OCI-LY7 (cell line): ENCODE measurements at regions not wholly inside any gene's neighbourhood (a gene's known extent, or its start where the extent isn't known, plus 50 kb on each side); places are given as distances from the start of the nearest gene placed in this dataset.

Experiments
- BruUV-seq: library from RNA; stranded (reverse); fragments of 400-500 nt; replicated peaks from 2 replicates; lab custom pipeline; 2021; lab: Mats Ljungman, UMichigan
- CTCF ChIA-PET: fragments of 300-600 bp; sonication (Branson Sonifier 250); formaldehyde crosslinking; loops from one replicate; lab custom pipeline; 2022; ENCODE audit warnings: antibody characterized with exemption; ENCODE audit not compliant: unreplicated experiment; lab: Charles Lee
- POLR2A ChIA-PET: fragments of 300-600 bp; sonication (Branson Sonifier 250); formaldehyde crosslinking; loops from one replicate; lab custom pipeline; 2022; ENCODE audit warnings: antibody characterized with exemption; lab: Charles Lee
- DNase-seq: peaks from one replicate; pipeline ENCODE4 v3.0.0-alpha.2; 2015; ENCODE audit warnings: low spot score
- H2AFZ ChIP-seq: fragments of 200-600 bp; sonication (generic), shearing (Covaris generic); 2 replicates; pipeline ENCODE4 v1.6.1; 2014; ENCODE audit warnings: mild to moderate bottlenecking, antibody characterized with exemption, low read length, moderate library complexity
- H3K27ac ChIP-seq: fragments of 200-600 bp; sonication (generic); 2 replicates; pipeline ENCODE4 v1.5.1; 2014; ENCODE audit warnings: mixed run types, low read depth, mild to moderate bottlenecking, moderate library complexity, low read length, inconsistent platforms; ENCODE audit not compliant: poor library complexity, severe bottlenecking
- H3K36me3 ChIP-seq: fragments of 200-600 bp; sonication (generic); 2 replicates; pipeline ENCODE4 v1.6.1; 2014; ENCODE audit warnings: mild to moderate bottlenecking, antibody characterized with exemption, low read length, moderate library complexity, mixed read lengths; ENCODE audit not compliant: insufficient read depth
- H3K4me1 ChIP-seq: fragments of 200-600 bp; sonication (generic); 2 replicates; pipeline ENCODE4 v1.5.1; 2014; ENCODE audit warnings: mild to moderate bottlenecking, low read length; ENCODE audit not compliant: insufficient read depth, poor library complexity, severe bottlenecking
- H3K4me2 ChIP-seq: fragments of 200-600 bp; sonication (generic); 2 replicates; pipeline ENCODE4 v1.6.1; 2014; ENCODE audit warnings: mild to moderate bottlenecking, low read length
- H3K4me3 ChIP-seq: fragments of 200-600 bp; sonication (generic); 2 replicates; pipeline ENCODE4 v1.5.1; 2014; ENCODE audit warnings: mild to moderate bottlenecking, low read depth, low read length; ENCODE audit not compliant: poor library complexity, severe bottlenecking
- H3K79me2 ChIP-seq: fragments of 200-600 bp; sonication (generic); 2 replicates; pipeline ENCODE4 v1.6.1; 2016; ENCODE audit warnings: low read depth, mild to moderate bottlenecking, low read length, moderate library complexity, mixed read lengths; ENCODE audit not compliant: insufficient read depth
- H3K9me2 ChIP-seq: fragments of 200-600 bp; sonication (generic); 2 replicates; pipeline ENCODE4 v1.6.1; 2016; ENCODE audit warnings: mild to moderate bottlenecking, low read length, mixed read lengths; ENCODE audit not compliant: insufficient read depth
- H3K9me3 ChIP-seq: fragments of 200-600 bp; sonication (generic); 2 replicates; pipeline ENCODE4 v1.6.1; 2014; ENCODE audit warnings: mild to moderate bottlenecking, mixed run types, low read length, mixed read lengths
- H4K20me1 ChIP-seq: fragments of 200-600 bp; sonication (generic); 2 replicates; pipeline ENCODE4 v1.6.1; 2014; ENCODE audit warnings: mild to moderate bottlenecking, antibody characterized with exemption, low read length, moderate library complexity, mixed read lengths; ENCODE audit not compliant: insufficient read depth
- EZH2phosphoT487 ChIP-seq: fragments of 200-600 bp; sonication (generic); IDR thresholded peaks from 2 replicates; pipeline ENCODE4 v1.6.1; 2018; ENCODE audit warnings: low read depth, borderline replicate concordance, mild to moderate bottlenecking, mixed run types, antibody characterized with exemption, low read length, moderate library complexity, mixed read lengths
- intact Hi-C: fragments of 100-400 bp; cut with micrococcal nuclease; formaldehyde crosslinking; loops from one replicate; pipeline ENCODE4 v1.10.0; 2022; ENCODE audit not compliant: unreplicated experiment
- TF ChIP-seq, protein P1 (sequence below): fragments of 200-600 bp; sonication (generic); conservative IDR thresholded peaks from 2 replicates; pipeline ENCODE4 v1.5.1; 2014; ENCODE audit warnings: mild to moderate bottlenecking, antibody characterized with exemption, low read length, moderate library complexity, mixed read lengths

- Histone ChIP-seq H3K9me2 (no peaks in the 10 kb centered on the region), H3K4me3 (no peak overlapping the region), H3K27ac (no peak overlapping the region), H3K36me3 (no peaks in the 10 kb centered on the region), H3K79me2 (no peaks in the 10 kb centered on the region), H3K9me3 (no peaks in the 10 kb centered on the region), H3K4me1 (no peaks in the 10 kb centered on the region), H3K4me2 (no peak overlapping the region), H4K20me1 (no peaks in the 10 kb centered on the region), H2AFZ (no peak overlapping the region)
- CTCF ChIA-PET: no interaction called here
- intact Hi-C loops: no loop called here
- no TSS peak for BruUV-seq
- DNase-seq: no peak
- TF ChIP-seq EZH2phosphoT487: no peak
- TF ChIP-seq, protein P1, sequence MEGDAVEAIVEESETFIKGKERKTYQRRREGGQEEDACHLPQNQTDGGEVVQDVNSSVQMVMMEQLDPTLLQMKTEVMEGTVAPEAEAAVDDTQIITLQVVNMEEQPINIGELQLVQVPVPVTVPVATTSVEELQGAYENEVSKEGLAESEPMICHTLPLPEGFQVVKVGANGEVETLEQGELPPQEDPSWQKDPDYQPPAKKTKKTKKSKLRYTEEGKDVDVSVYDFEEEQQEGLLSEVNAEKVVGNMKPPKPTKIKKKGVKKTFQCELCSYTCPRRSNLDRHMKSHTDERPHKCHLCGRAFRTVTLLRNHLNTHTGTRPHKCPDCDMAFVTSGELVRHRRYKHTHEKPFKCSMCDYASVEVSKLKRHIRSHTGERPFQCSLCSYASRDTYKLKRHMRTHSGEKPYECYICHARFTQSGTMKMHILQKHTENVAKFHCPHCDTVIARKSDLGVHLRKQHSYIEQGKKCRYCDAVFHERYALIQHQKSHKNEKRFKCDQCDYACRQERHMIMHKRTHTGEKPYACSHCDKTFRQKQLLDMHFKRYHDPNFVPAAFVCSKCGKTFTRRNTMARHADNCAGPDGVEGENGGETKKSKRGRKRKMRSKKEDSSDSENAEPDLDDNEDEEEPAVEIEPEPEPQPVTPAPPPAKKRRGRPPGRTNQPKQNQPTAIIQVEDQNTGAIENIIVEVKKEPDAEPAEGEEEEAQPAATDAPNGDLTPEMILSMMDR: no peak
- POLR2A ChIA-PET: no interaction called here
These were observed 156.1 kb downstream of the PTCSC3 start for GRCh38 chr14:36020120-36021029.

DNA sequence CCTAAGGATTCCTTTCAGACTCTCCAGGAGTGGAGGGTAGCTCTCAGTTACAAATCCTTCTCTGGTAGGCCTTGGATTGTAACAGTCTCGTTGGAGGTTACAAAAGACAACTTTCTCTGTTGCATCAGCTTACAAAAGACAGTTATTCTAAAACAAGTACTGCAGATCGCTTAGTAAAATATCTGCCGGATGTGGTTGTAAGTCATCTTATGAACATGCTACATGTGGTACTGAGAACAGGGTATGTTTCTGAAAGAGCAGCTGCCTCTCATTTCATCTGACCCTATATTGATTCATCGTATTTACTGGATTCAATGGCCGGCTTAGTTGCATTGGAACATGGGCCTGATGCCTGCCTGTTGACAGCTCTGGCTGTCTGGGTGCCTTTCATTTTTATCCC is 157.4 kb downstream of the PTCSC3 start:
- POLR2A ChIA-PET: interaction anchor here (0.9 kb wide), 1 partner anchor 10 kb away, joined by 6 read pairs; no protein-coding TSS in a partner anchor
- Histone ChIP-seq H3K36me3 (no peaks in the 10 kb centered on the region), H3K4me2 (no peak overlapping the region), H3K9me3 (no peaks in the 10 kb centered on the region), H3K4me1 (no peaks in the 10 kb centered on the region), H3K79me2 (no peaks in the 10 kb centered on the region), H2AFZ (no peak overlapping the region), H4K20me1 (no peaks in the 10 kb centered on the region), H3K4me3 (no peak overlapping the region), H3K9me2 (no peaks in the 10 kb centered on the region), H3K27ac (no peak overlapping the region)
- no peak for DNase-seq
- CTCF ChIA-PET: no interaction called here
- no TSS peak for BruUV-seq
- intact Hi-C loops: no loop called here
- TF ChIP-seq, protein P1: no peak
- TF ChIP-seq EZH2phosphoT487: no peak

DNA sequence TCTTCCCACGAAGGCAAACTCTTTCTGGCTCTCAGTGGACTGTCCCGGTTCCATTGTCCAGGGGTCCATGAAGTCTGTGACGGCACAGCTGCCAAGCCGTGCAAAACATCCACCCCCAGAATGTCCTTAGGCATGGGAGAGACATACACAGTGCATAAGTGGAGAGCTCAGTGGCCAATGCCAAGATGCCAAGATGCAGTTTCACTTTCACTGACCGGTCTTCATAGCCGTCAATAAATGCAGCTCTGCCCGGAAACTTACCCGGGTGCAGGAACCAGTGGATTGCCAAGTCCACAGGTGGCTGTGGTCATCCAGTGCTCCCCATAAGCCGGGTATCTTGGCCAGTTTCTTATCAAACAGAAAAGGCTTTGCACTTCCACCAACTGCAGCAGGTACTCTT is 162.3 kb downstream of the PTCSC3 start:
- Histone ChIP-seq H3K9me3 (no peaks in the 10 kb centered on the region), H3K79me2 (no peaks in the 10 kb centered on the region), H3K4me2 (no peak overlapping the region), H4K20me1 (no peaks in the 10 kb centered on the region), H3K4me1 (no peaks in the 10 kb centered on the region), H3K9me2 (no peaks in the 10 kb centered on the region), H3K4me3 (no peak overlapping the region), H2AFZ (no peak overlapping the region), H3K27ac (no peak overlapping the region), H3K36me3 (no peaks in the 10 kb centered on the region)
- intact Hi-C loops: no loop called here
- TF ChIP-seq, protein P1: no peak
- no peak for TF ChIP-seq EZH2phosphoT487
- CTCF ChIA-PET: no interaction called here
- no TSS peak for BruUV-seq
- no peak for DNase-seq
- POLR2A ChIA-PET: interaction anchor here (0.6 kb wide), 1 partner anchor 261 kb away, joined by 3 read pairs; no protein-coding TSS in a partner anchor
